PC-3 (cell line): ENCODE measurements at regions not wholly inside any gene's neighbourhood (a gene's known extent, or its start where the extent isn't known, plus 50 kb on each side); places are given as distances from the start of the nearest gene placed in this dataset.
"Not testable (repeated sequence)": the region's sequence is repeated elsewhere in the genome, so short reads cannot be mapped to it uniquely, and the experiment has no call there.

ENCODE experiments used
- ATAC-seq: fragments of 200-7000 bp; cut with Tn5 transposase; 2 replicates; pipeline ENCODE4 v1.9.1; 2020; ENCODE audit warnings: mild to moderate bottlenecking, moderate library complexity
- BruUV-seq: library from RNA; stranded (reverse); fragments of 400-500 nt; replicated peaks from 2 replicates; lab custom pipeline; 2021; lab: Mats Ljungman, UMichigan
- CTCF ChIA-PET: fragments of 300-600 bp; sonication (Branson Sonifier 250); formaldehyde crosslinking; loops from one replicate; lab custom pipeline; 2022; ENCODE audit warnings: antibody characterized with exemption; lab: Charles Lee
- POLR2A ChIA-PET: fragments of 300-600 bp; sonication (Branson Sonifier 250); formaldehyde crosslinking; loops from one replicate; lab custom pipeline; 2022; ENCODE audit warnings: antibody characterized with exemption; ENCODE audit not compliant: unreplicated experiment; lab: Charles Lee
- DNase-seq: peaks from one replicate; pipeline ENCODE4 v3.0.0-alpha.2; 2015
- H2AFZ ChIP-seq: fragments of 300-600 bp; sonication (generic); 2 replicates; pipeline ENCODE4 v1.6.0; 2016; ENCODE audit warnings: antibody characterized with exemption, low read length
- H3F3A ChIP-seq: fragments of 300-600 bp; sonication (generic); one replicate; pipeline ENCODE4 v1.6.0; 2017; ENCODE audit warnings: antibody characterized with exemption, low read length, control low read depth, mild to moderate bottlenecking; ENCODE audit not compliant: unreplicated experiment
- H3K27ac ChIP-seq: fragments of 300-600 bp; sonication (generic); 2 replicates; pipeline ENCODE4 v1.5.1; 2016; ENCODE audit warnings: mild to moderate bottlenecking, low read length
- H3K27me3 ChIP-seq: fragments of 300-600 bp; sonication (generic); 2 replicates; pipeline ENCODE4 v1.6.1; 2016; ENCODE audit warnings: low read length, mixed read lengths
- H3K36me3 ChIP-seq: fragments of 300-600 bp; sonication (generic); 2 replicates; pipeline ENCODE4 v1.6.1; 2016; ENCODE audit warnings: low read depth, mixed run types, low read length, mixed read lengths
- H3K4me1 ChIP-seq: fragments of 300-600 bp; sonication (generic); 2 replicates; pipeline ENCODE4 v1.5.1; 2016; ENCODE audit warnings: low read length; ENCODE audit not compliant: insufficient read depth
- H3K4me2 ChIP-seq: fragments of 300-600 bp; sonication (generic); 2 replicates; pipeline ENCODE4 v1.6.0; 2016; ENCODE audit warnings: low read length
- H3K4me3 ChIP-seq: fragments of 300-600 bp; sonication (generic); 2 replicates; pipeline ENCODE4 v1.5.1; 2016; ENCODE audit warnings: mild to moderate bottlenecking, low read length, mixed read lengths
- H3K79me2 ChIP-seq: fragments of 300-600 bp; sonication (generic); 2 replicates; pipeline ENCODE4 v1.6.1; 2017; ENCODE audit warnings: low read length, mixed read lengths
- H3K9ac ChIP-seq: fragments of 300-600 bp; sonication (generic); 2 replicates; pipeline ENCODE4 v1.6.0; 2016; ENCODE audit warnings: mild to moderate bottlenecking, low read length
- H3K9me2 ChIP-seq: fragments of 300-600 bp; sonication (generic); replicated peaks from 2 replicates; pipeline ENCODE4 v1.6.1; 2016; ENCODE audit warnings: mixed run types, low read length, mixed read lengths
- H3K9me3 ChIP-seq: fragments of 300-600 bp; sonication (generic); 2 replicates; pipeline ENCODE4 v1.6.1; 2016; ENCODE audit warnings: low read length, mixed read lengths
- H4K20me1 ChIP-seq: fragments of 300-600 bp; sonication (generic); 2 replicates; pipeline ENCODE4 v1.6.1; 2016; ENCODE audit warnings: low read length, mixed read lengths
- CTCF ChIP-seq: fragments of 300-600 bp; sonication (generic); conservative IDR thresholded peaks from 2 replicates; pipeline ENCODE4 v1.5.1; 2017; ENCODE audit warnings: antibody characterized with exemption, low read depth, mild to moderate bottlenecking, low read length
- EZH2 ChIP-seq: fragments of 300-600 bp; sonication (generic); IDR thresholded peaks from one replicate; pipeline ENCODE4 v1.6.1; 2017; ENCODE audit warnings: antibody characterized with exemption, mild to moderate bottlenecking, low read length; ENCODE audit not compliant: unreplicated experiment
- EZH2phosphoT487 ChIP-seq: fragments of 300-600 bp; sonication (generic); IDR thresholded peaks from 2 replicates; pipeline ENCODE4 v1.6.1; 2018; ENCODE audit warnings: mild to moderate bottlenecking, antibody characterized with exemption, low read length, borderline replicate concordance
- intact Hi-C: fragments of 100-400 bp; cut with micrococcal nuclease; formaldehyde crosslinking; loops from 2 replicates; pipeline ENCODE4 v1.9.0; 2023

GRCh38 chr5:116730706-116731105 is 156.1 kb upstream of the SEMA6A start:
- Histone ChIP-seq H3K27ac (no peak overlapping the region), H3K4me2 (no peak overlapping the region), H3K79me2 (no peaks in the 10 kb centered on the region), H3K9ac (no peak overlapping the region), H3K27me3 (no peaks in the 10 kb centered on the region), H3K9me2 (no peaks in the 10 kb centered on the region), H3K4me1 (no peaks in the 10 kb centered on the region), H2AFZ (no peak overlapping the region), H3K36me3 (no peaks in the 10 kb centered on the region), H3K9me3 (no peaks in the 10 kb centered on the region), H4K20me1 (no peaks in the 10 kb centered on the region), H3K4me3 (no peak overlapping the region), H3F3A (no peaks in the 10 kb centered on the region)
- ATAC-seq, result no peak
- no peak for DNase-seq
- no TSS peak for BruUV-seq
- ChIA-PET POLR2A (no interaction called here), CTCF (no interaction called here)
- intact Hi-C loops, result no loop called here
- TF ChIP-seq CTCF (no peak), EZH2phosphoT487 (no peak), EZH2 (no peak)

DNA sequence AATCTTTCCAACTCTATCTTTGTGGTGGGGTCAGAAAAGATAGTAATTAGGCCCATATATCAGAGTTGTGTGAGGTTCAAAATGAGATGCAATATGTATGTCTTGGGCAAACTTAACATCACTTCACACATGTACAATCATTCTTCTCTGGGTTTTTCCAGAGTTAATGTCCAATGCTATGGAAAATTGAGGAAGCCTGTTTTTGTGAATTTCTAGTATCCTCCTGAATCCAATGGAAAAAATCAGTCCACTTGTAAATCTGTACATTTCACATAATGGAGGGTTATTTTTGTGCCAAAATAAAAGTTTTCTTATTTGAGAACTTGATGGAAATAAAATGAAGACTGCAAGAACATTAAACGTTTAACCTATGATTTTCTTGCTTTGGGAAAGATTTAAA is 155.6 kb upstream of the SEMA6A start:
- Histone ChIP-seq H4K20me1 (no peaks in the 10 kb centered on the region), H3K9me2 (no peaks in the 10 kb centered on the region), H3K9ac (no peak overlapping the region), H2AFZ (no peak overlapping the region), H3K36me3 (no peaks in the 10 kb centered on the region), H3K4me3 (no peak overlapping the region), H3K4me2 (no peak overlapping the region), H3K27me3 (no peaks in the 10 kb centered on the region), H3K9me3 (no peaks in the 10 kb centered on the region), H3K79me2 (no peaks in the 10 kb centered on the region), H3K27ac (no peak overlapping the region), H3F3A (no peaks in the 10 kb centered on the region), H3K4me1 (no peaks in the 10 kb centered on the region)
- no peak for TF ChIP-seq EZH2phosphoT487
- TF ChIP-seq EZH2, result no peak
- TF ChIP-seq CTCF, result no peak
- DNase-seq (no peak), ATAC-seq (no peak)
- intact Hi-C loops, result no loop called here
- no TSS peak for BruUV-seq
- ChIA-PET POLR2A (no interaction called here), CTCF (no interaction called here)

DNA sequence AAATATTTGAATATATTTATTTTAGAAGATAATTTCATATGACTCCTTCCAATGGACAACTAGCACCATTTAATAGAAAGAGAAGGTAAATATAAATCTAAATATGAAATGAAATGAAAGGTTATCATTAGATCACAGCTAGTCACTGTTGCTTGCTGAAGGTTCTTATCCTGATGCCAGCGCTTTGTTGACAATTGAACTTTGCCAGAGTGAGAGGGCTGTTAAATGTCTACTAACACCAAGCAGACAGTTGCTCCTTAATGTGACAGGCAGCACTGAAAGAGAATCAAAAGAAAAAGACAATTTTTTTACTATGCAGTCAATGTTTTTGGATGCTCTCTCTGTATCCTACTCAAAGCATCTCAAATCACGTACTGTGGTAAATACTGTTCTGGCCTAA is 152.6 kb upstream of the SEMA6A start:
- BruUV-seq, result no TSS peak
- Histone ChIP-seq H3K79me2 (no peaks in the 10 kb centered on the region), H3K36me3 (no peaks in the 10 kb centered on the region), H3K9me2 (no peaks in the 10 kb centered on the region), H2AFZ (no peak overlapping the region), H3K4me1 (no peaks in the 10 kb centered on the region), H3K27ac (no peak overlapping the region), H3K9ac (no peak overlapping the region), H4K20me1 (no peaks in the 10 kb centered on the region), H3K9me3 (no peaks in the 10 kb centered on the region), H3K4me2 (no peak overlapping the region), H3F3A (no peaks in the 10 kb centered on the region), H3K27me3 (no peaks in the 10 kb centered on the region), H3K4me3 (no peak overlapping the region)
- TF ChIP-seq EZH2phosphoT487, result no peak
- TF ChIP-seq EZH2, result no peak
- TF ChIP-seq CTCF, result no peak
- no peak for ATAC-seq
- intact Hi-C loops, result no loop called here
- POLR2A ChIA-PET, result no interaction called here
- CTCF ChIA-PET, result no interaction called here
- no peak for DNase-seq

DNA sequence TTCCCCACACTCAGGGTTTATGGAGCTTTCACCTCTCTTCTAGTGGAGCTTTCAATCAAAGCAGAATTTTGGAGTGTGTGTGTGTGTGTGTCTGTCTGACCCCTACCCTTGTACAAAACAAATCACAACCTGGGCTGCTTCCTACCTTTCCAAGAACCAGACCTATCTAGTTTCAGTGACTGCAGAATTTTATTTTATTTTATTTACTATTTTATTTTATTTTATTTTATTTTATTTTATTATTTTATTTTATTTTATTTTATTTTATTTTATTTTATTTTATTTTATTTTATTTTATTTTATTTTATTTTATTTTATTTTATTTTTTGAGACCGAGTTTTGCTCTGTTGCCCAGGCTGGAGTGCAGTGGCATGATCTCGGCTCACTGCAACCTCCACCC is 151.6 kb upstream of the SEMA6A start:
- H3K36me3 ChIP-seq, ATAC-seq, intact Hi-C loops: not testable (repeated sequence)

More for the DNA sequence above, 151.6 kb upstream of the SEMA6A start:
- H3K27me3 ChIP-seq, H3F3A ChIP-seq, H3K79me2 ChIP-seq, BruUV-seq, H2AFZ ChIP-seq, H4K20me1 ChIP-seq, H3K4me3 ChIP-seq, H3K27ac ChIP-seq, DNase-seq, H3K9ac ChIP-seq, H3K9me3 ChIP-seq, CTCF ChIA-PET, H3K4me2 ChIP-seq, H3K9me2 ChIP-seq, H3K4me1 ChIP-seq, POLR2A ChIA-PET: not testable (repeated sequence)
